Mesodermal cell (in vitro differentiated cells): ENCODE measurements at regions not wholly inside any gene's neighbourhood (a gene's known extent, or its start where the extent isn't known, plus 50 kb on each side); places are given as distances from the start of the nearest gene placed in this dataset.
"Not testable (repeated sequence)": the region's sequence is repeated elsewhere in the genome, so short reads cannot be mapped to it uniquely, and the experiment has no call there.

Experiments used
- H3K27ac ChIP-seq: 2 replicates; pipeline ENCODE4 v1.7.0; 2013; ENCODE audit warnings: mild to moderate bottlenecking, low read depth, low read length, moderate library complexity; ENCODE audit not compliant: severe bottlenecking
- H3K36me3 ChIP-seq: 2 replicates; pipeline ENCODE4 v1.7.1; 2013; ENCODE audit warnings: mild to moderate bottlenecking, low read length, moderate library complexity; ENCODE audit not compliant: control insufficient read depth, insufficient read depth
- H3K4me1 ChIP-seq: one replicate; pipeline ENCODE4 v1.7.1; 2013; ENCODE audit warnings: mild to moderate bottlenecking, low read length; ENCODE audit not compliant: insufficient read depth, control insufficient read depth, poor library complexity, severe bottlenecking
- H3K4me3 ChIP-seq: 2 replicates; pipeline ENCODE4 v1.7.0; 2013; ENCODE audit warnings: low read length, control low read depth, mild to moderate bottlenecking; ENCODE audit not compliant: insufficient read depth, poor library complexity, severe bottlenecking; ENCODE audit errors: extremely low read depth
- H3K9me3 ChIP-seq: 2 replicates; pipeline ENCODE4 v1.7.1; 2013; ENCODE audit warnings: mild to moderate bottlenecking, low read length, moderate library complexity; ENCODE audit not compliant: control insufficient read depth
- WGBS, 2 experiments: methylation state at CpG; one replicate each; pipeline ENCODE4 v1.1.5; 2013; ENCODE audit warnings: missing lambda C conversion rate in 2 of 2; ENCODE audit not compliant: insufficient coverage in 2 of 2; 5-methylcytosine and 5-hydroxymethylcytosine counted together

DNA sequence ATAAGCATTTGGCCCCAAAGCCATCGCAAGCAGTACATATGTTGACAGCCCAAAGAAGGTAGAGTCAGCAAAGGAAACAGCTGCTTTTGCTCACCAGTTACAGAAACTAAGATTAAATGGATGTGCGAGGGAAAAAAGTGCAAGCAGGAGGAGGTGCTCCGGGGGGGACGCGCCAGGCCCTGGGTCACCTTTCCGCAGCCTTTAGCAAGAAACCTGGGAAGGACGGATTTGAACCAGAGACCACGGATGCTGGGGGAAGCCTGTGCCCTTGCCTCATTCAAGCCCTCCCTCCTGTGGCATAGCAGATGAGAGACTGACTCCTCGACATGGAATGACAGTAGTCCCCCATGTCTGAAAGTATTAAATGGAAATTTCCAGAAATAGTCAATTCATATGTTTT, 405.6 kb upstream of the PRKCQ start:
- no peaks in the 10 kb centered on the region for H3K9me3 ChIP-seq
- H3K4me3 ChIP-seq, result no peak overlapping the region
- no peaks in the 10 kb centered on the region for H3K36me3 ChIP-seq
- 94 to 98% methylated on average over 8 of the region's 9 CpGs for WGBS, 2 experiments
- no peak overlapping the region for H3K27ac ChIP-seq
- H3K4me1 ChIP-seq, result no peaks in the 10 kb centered on the region

DNA sequence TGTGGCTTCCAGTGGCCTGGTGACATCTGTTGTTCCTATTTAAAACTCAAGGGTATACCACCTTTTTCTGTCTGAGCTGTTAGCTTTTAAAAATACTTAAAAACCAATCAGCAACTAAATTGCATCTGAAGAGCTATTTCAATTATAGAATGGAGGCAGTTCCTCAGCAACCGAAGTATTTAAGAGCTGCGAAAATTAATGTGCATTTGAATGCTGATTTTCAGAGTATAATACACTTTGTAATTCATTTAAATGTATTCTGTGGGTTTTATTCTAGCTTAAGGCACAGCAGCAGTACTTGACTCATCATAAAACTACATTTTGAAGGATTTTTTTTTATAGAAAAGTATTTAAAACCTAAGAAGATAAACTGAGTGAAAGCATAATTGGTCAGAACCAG, 404.9 kb upstream of the PRKCQ start:
- Histone ChIP-seq H3K9me3 (no peaks in the 10 kb centered on the region), H3K4me3 (no peak overlapping the region), H3K36me3 (no peaks in the 10 kb centered on the region), H3K4me1 (no peaks in the 10 kb centered on the region), H3K27ac (no peak overlapping the region)
- no CpG with 5 or more reads among the region's 2 CpGs for WGBS, 2 experiments

DNA sequence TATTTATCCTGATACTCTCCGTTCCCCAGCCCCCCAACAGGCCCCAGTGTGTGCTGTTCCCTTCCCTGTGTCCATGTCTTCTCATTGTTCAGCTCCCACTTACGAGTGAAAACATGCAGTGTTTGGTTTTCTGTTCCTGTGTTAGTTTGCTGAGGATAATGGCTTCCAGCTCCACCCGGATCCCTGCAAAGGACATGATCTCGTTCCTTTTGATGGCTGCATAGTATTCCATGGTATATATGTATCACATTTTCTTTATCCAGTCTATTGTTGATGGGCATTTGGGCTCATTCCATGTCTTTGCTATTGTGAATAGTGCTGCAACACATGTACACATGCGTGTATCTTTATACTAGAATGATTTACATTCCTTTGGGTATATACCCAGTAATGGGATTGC, 403.9 kb upstream of the PRKCQ start:
- H3K36me3 ChIP-seq, H3K4me1 ChIP-seq, H3K9me3 ChIP-seq, H3K4me3 ChIP-seq, H3K27ac ChIP-seq: not testable (repeated sequence)
- WGBS, 2 experiments, result 87% methylated on average over 3 of the region's 5 CpGs; no CpG with 5 or more reads in 1 of the 2 experiments

DNA sequence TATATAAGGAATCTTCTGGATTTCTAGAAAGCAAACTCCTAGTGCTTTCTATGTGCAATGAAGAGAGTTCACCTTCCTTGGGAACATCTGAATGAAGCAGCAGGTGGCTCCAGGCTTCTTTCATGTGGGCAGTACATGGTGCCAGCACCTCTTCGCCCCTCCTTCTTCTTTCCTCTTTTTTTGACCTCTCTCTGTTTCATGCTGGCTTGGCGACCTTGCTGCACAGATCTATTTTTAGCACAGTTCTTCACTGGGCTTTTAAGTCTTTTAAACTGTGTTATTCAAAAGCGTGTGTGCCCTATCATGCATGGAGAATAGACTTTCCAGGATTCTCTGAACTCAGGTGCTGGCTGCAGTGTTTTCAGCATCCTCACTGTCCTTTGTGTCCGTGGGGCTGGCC, 400.3 kb upstream of the PRKCQ start:
- Histone ChIP-seq H3K4me1 (no peaks in the 10 kb centered on the region), H3K4me3 (no peak overlapping the region), H3K36me3 (no peaks in the 10 kb centered on the region), H3K9me3 (no peaks in the 10 kb centered on the region), H3K27ac (no peak overlapping the region)
- 79 to 83% methylated on average over 3 to 4 of the region's 4 CpGs for WGBS, 2 experiments

DNA sequence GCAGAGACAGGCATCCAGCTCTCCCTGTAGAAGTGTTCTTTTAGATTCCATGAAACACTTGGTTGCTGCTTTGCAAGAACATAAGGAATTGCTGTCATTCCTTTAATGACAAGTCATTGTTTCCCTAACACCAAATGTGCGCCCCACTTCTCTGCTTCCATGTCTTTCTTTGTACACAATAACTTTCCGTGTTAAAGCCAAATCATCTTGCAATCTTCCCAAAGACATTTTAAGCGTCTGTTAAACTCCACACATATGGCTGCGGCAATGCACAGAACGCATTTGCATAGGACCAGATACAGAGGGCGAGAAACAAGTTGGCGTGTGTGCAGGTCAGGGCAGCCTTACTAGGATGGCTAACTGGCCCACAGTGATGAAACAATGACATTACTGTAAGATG, 399.3 kb upstream of the PRKCQ start:
- Histone ChIP-seq H3K27ac (no peak overlapping the region), H3K4me3 (no peak overlapping the region), H3K9me3 (no peaks in the 10 kb centered on the region), H3K36me3 (no peaks in the 10 kb centered on the region), H3K4me1 (no peaks in the 10 kb centered on the region)
- WGBS, 2 experiments, result 89 to 90% methylated on average over 7 of the region's 7 CpGs

DNA sequence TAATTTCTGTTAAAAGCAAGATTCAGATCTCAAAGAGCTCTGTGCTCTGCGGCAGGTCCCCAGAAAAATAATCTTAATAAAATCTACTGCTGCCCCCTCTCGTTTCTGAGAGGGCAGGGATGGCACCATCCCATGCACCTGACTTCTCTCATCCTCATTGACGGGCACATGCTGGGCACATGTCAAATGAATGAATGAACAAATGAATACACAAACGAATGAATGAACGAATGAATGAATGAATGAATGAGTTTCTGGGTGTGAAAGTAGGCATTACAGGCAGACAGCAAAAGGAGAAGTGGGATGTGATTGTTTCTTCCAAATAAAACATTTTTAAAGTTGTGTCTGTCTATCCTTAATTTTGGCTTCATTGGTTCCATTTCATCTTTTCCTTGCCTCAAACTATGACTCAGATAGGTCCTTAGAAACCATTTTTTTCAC, 398.1 kb upstream of the PRKCQ start:
- Histone ChIP-seq H3K27ac (no peak overlapping the region), H3K4me3 (no peak overlapping the region), H3K36me3 (no peaks in the 10 kb centered on the region), H3K4me1 (no peaks in the 10 kb centered on the region), H3K9me3 (no peaks in the 10 kb centered on the region)
- 61 to 83% methylated on average over 3 of the region's 5 CpGs for WGBS, 2 experiments

DNA sequence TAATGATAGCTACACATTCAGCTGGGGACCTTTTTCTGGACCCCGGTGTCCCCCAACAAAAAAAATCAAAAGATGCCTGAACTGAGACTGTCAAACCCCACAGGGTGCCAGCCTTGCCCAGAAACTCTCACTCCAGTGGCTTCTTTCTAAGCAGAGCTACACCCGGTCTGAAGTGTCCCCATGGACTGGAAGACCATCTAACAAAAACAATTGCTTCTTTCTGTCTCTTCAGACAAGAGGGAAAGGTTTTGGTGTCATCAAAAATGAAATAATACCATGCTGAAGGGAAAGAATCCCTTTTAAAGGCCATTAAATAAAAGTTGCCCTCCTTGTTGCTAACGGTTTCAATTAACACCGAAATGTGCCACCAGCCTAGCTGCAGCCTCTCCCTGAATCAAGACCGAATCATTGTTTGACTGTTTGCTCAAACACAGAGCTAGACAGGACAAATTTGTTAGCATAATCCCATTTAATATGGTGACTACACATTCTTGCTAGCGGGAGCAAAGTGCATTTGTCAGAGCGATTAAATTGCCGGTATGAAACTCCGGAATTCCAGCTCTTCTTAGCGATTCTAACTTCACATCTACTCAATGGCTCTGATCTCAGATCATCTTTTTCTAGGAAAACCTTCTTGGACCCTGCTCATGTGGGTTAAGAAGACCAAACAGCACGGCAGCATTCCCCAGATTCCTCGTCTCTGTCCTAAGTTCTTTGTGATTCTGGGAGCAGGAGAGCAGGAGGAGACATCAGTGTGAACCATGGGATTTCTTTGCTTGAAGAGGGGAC, 397.5 kb upstream of the PRKCQ start:
- Histone ChIP-seq H3K36me3 (no peaks in the 10 kb centered on the region), H3K4me1 (no peaks in the 10 kb centered on the region), H3K4me3 (no peak overlapping the region), H3K27ac (no peak overlapping the region), H3K9me3 (no peaks in the 10 kb centered on the region)
- 75 to 77% methylated on average over 8 to 11 of the region's 12 CpGs for WGBS, 2 experiments

DNA sequence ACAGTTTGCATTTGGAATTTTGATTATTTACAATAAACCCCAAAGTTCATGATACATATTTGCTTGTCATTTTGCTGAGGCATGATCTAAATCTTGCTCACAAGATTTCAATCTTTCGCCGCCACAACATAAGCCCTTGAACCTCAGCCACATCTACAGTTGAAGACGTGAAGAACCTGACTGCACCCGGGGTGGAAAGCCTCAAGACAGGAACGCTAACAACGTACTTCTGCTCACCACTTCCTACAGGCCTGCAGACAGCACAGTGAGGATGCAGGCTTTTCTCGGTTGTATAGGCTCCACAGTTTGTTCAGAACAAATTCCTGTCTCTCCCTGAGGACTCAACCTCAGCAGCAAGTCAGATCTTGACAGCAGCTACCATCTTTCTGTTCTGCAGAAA, 393.8 kb upstream of the PRKCQ start:
- Histone ChIP-seq H3K36me3 (no peaks in the 10 kb centered on the region), H3K4me3 (no peak overlapping the region), H3K27ac (no peak overlapping the region), H3K9me3 (no peaks in the 10 kb centered on the region), H3K4me1 (no peaks in the 10 kb centered on the region)
- 86 to 98% methylated on average over 6 to 7 of the region's 7 CpGs for WGBS, 2 experiments

DNA sequence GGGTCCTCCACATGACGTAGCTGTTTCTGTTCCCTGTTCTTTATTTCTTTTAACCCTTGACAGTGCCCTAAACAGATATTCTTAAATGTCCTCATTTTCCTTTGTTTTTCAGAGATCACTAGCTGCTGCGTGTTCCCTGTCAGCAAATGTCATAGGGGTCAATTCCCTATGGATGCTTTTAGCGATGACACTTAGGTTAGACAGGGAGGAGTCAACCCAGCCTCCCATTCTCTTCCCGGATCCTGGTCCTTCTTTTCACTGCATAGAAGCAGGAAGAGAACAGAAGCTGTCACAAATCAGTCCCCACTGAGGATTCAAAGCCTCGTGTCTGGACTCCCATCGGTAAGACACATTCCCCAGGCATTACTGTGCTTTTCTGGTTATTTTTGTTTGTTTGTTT, 392.1 kb upstream of the PRKCQ start:
- Histone ChIP-seq H3K4me1 (no peaks in the 10 kb centered on the region), H3K4me3 (no peak overlapping the region), H3K27ac (no peak overlapping the region), H3K36me3 (no peaks in the 10 kb centered on the region), H3K9me3 (no peaks in the 10 kb centered on the region)
- 82 to 93% methylated on average over 3 of the region's 6 CpGs for WGBS, 2 experiments

DNA sequence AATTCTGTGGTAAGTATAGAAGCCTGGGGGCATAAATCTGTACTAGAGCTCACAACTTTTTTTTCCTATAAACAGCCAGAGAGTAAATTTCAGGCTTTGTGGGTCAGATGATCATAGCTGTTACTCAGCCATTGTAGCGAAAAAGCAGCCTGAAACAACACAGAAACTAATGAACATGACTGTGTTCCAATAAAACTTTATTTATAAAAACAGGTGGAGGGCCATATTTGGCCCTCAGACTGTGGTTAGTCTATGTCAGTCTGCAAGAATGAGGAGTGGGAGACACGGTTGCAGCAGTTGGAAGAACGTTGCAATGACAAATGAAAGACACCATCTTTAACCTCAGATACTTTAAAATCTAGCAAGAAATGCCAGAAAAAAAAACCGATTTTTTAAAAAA, 389.6 kb upstream of the PRKCQ start:
- H3K27ac ChIP-seq, result no peak overlapping the region
- H3K9me3 ChIP-seq, result no peaks in the 10 kb centered on the region
- H3K4me1 ChIP-seq, result no peaks in the 10 kb centered on the region
- no peak overlapping the region for H3K4me3 ChIP-seq
- WGBS, 2 experiments, result no CpG with 5 or more reads among the region's 4 CpGs
- H3K36me3 ChIP-seq, result no peaks in the 10 kb centered on the region

DNA sequence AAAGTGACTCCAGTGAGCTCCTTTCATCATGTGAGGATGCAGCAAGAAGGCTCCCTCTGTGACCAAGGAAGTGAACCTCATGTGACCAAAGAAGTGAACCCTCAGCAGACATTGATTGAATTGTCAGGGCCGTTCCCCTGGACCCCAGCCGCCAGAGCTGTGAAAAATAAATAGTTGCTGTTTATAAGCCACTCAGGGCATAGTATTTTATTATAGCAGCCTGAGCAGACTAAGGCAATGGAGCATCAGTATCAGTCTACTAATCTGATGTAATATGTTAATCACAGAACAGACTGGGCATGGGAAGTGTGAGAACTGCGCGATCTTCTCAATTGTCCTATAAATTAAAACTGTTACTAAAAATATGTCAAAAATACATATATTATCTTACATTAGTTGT, 384.5 kb upstream of the PRKCQ start:
- no peaks in the 10 kb centered on the region for H3K9me3 ChIP-seq
- no peak overlapping the region for H3K4me3 ChIP-seq
- H3K4me1 ChIP-seq, result no peaks in the 10 kb centered on the region
- 100% methylated on average over 2 of the region's 4 CpGs; no CpG with 5 or more reads in 1 of the 2 experiments for WGBS, 2 experiments
- H3K27ac ChIP-seq, result no peak overlapping the region
- no peaks in the 10 kb centered on the region for H3K36me3 ChIP-seq
